NB4 (cell line): ENCODE measurements at regions not wholly inside any gene's neighbourhood (a gene's known extent, or its start where the extent isn't known, plus 50 kb on each side); places are given as distances from the start of the nearest gene placed in this dataset.

Experiments
- CTCF ChIP-seq: IDR thresholded peaks from one replicate; pipeline ENCODE4 v1.5.1; 2012; ENCODE audit warnings: low read depth, low read length
- MAX ChIP-seq: IDR thresholded peaks from 2 replicates; pipeline ENCODE4 v1.6.1; 2011; ENCODE audit warnings: low read depth, low read length
- POLR2A ChIP-seq: IDR thresholded peaks from 2 replicates; pipeline ENCODE4 v1.6.1; 2011; ENCODE audit warnings: mild to moderate bottlenecking; ENCODE audit not compliant: insufficient read length; ENCODE audit errors: extremely low read depth

- TF ChIP-seq CTCF (no peak), MAX (no peak), POLR2A (no peak)
These were observed 138.1 kb upstream of the RASGEF1B start for GRCh38 chr4:81609844-81610243.
